ENCODE measurements at regions not wholly inside any gene's neighbourhood (a gene's known extent, or its start where the extent isn't known, plus 50 kb on each side); places are given as distances from the start of the nearest gene placed in this dataset.

GRCh38 chr6:80907831-80908230, 801.4 kb downstream of the BCKDHB start:
- TF ChIP-seq CTCF (IDR thresholded peaks at IDR 0.05; ENCODE audit: low read length), result no peak
- no peak for TF ChIP-seq EZH2 (IDR thresholded peaks at IDR 0.05; ENCODE audit: borderline replicate concordance, low read length)

All from OCI-LY1 (cell line).